HG03108 (cell line): ENCODE measurements at regions not wholly inside any gene's neighbourhood (a gene's known extent, or its start where the extent isn't known, plus 50 kb on each side); places are given as distances from the start of the nearest gene placed in this dataset.

Source experiments
- ATAC-seq: cut with Tn5 transposase; IDR thresholded peaks from one replicate; pipeline ENCODE4 v1.9.1; 2021; ENCODE audit warnings: moderate library complexity; ENCODE audit not compliant: unreplicated experiment

DNA sequence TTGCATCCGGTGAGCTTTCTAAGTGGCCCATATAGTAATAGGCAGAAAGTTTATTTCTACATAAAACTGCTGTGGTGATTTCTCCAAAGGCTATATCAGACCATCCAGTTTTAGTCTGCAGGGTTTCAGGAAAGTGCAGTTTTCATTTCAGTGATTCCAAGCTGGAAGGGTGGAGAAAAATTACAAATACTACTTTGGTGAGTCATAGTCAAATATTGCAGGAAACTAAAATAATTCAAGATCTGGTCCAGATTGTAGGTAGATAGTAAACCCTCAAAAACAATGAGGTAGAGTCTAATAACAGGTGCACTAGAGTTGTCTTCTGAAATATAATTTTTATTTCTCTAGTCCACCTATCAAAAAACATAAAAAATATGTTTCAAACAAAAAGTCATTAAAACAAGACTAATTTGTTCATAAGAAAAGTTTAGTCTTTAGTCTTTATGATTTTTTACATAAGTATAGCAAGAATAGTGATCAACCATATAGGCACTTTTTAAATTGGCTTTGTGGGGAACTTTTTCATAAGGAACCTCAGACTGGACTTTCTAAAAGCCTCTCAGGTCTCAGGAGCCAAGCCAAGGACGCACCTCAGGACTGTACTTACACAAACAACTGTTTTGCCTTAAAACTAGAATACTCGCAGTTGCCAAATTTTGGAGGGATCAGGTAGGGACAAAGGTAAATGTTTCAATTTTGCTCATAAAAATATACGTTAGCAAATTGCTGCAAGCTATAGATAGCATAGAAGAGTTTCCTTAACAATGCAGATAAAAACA, 101.8 kb upstream of the TLR3 start:
- ATAC-seq: no peak

DNA sequence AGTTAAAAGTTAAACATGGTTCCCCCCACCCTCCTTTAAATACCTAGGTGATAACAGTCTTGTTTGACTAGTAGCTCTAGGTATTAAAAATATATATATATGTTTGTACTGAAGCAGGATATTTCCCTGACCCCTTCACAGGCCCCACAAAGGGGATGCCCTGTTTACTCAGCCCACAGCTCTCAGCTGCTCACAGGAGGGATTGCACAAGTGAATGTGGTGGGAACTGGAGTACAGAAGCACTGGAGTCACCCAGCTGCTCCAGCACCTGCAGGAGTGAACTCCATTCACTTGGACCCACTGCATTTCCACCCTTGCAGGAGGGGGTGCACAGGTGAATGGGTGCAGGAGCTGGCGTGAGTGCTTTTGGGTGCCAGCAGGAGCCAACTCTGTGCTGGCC, 99.3 kb upstream of the TLR3 start:
- no peak for ATAC-seq

DNA sequence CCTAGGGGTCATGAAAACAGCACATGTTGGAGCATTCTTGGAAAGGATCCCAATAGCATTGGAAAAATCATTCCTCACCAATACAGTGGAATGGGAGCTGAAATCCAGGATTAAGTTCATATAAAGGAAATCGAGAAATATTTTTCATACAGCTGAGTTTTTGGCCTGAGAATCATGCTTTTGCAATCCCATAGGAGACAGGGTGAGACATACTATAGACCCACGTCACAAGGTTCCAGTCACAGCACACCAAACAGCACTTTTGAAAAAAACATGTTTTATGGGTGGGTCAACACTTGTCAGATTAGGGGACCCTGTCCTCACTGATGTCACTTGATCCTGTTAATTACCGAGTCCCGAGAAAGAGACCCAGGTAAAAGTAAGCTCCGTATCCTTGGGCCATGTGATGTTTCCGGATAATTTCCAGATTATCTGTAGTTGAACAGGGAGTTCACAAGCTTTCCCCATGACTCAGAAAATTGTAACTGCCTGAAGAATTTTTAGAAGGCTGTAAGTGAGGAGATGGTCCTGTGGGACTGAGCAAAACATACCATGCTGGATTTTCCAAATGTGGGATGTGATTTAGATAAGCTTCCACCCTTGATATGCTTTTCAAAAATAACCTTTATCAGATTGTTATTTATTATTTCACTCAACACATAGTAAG, 80.9 kb upstream of the TLR3 start:
- ATAC-seq: no peak

DNA sequence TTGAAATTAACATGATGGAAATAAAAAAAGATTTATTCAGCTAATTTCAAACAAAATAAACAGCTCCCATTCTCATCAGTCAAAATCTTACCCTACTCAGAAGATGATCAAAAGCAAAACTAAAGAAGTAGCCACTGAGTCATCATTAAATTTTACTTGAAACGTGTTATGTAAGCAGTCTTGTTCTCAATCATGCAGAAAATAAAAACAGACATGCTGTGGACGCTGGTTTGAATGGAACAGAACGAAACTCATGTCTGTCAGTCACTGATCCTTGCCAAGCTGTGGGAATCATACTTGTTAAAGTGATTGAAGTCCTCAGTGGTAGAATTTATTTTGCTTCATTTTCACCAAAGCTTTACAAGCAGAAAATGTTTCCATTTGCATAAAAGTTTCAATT, 77.2 kb upstream of the TLR3 start:
- no peak for ATAC-seq

DNA sequence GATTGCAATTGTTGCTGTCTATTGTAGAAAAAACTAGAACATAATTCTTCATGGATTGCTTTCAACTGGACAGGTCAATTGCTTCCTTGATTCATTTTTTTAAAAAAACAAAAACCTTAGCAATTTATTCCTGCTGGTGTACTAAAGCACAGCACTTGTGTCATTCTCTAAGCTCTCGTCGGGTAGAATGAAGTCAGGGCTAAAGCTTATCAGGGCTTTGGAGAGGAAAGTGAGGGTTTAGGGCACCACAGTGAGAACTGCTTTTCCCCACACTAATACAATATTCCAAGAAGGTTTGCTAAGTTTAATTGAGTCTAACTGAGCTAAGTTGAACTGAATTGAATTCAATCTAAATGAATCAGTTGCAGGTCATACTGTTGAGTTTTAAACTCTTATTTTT, 76.4 kb upstream of the TLR3 start:
- ATAC-seq: no peak

DNA sequence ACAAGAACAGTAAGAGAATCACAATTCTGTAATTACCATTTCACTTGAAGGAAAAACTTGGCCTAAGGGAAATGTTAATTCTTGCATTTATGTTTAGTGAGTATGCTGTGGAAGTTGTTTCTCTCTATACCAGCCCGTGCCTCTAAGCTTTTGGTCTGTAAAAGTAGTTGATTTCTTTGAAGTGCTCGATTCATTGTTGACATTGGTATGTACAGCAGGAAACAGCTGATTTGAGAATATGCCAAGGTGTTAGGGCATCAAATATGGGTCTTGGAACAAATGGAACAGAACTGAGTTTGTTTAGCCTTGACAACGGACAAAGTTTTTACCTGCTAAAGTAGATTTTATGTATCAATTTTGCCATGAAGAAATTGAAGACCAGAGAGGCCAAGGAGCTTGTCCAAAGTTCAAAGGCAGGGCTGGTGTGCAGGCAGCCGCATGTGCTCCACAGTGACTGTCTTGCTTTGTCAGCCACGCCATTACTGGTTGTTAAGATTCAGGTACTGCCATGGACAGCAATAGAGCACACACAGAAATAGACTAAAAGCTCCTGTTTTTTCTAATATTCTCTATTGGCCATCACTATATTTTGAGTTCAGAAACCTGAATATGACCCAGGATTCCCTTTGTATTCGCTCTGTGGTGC, 75.5 kb upstream of the TLR3 start:
- no peak for ATAC-seq

DNA sequence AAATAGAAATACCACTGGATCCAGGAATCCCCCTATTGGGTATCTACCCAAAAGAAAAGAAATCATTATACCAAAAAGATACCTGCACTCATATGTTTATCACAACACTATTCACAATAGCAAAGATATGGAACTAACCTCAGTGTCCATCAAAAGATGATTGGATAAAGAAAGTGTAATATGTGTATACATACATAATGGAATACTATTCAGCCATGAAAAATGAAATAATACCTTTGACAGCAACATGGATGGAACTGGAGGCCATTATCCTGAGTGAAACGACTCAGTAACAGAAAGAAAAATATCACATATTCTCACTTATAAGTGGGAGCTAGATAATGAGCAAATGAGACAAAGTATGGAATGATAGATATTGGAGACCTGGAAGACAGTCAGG, 74.2 kb upstream of the TLR3 start:
- ATAC-seq: no peak

DNA sequence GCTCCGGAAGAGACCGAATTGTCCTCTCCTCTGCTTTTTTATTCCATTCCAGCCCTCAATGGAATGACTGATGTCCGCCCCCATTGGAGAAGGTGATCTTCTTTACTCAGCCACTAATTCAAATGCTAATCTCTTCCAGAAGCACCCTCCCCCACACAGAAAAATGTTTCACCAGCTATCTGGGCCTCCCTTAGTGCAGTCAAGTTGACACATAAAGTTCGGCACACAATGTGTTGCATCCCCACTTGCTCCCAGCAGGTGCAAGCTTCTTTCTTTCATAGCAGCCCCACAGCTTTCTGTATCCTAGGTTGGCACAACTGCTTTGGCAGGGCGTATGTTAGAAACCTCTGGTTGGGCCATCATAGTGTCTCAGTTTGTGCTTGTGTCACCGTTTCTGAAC, 73.3 kb upstream of the TLR3 start:
- no peak for ATAC-seq

DNA sequence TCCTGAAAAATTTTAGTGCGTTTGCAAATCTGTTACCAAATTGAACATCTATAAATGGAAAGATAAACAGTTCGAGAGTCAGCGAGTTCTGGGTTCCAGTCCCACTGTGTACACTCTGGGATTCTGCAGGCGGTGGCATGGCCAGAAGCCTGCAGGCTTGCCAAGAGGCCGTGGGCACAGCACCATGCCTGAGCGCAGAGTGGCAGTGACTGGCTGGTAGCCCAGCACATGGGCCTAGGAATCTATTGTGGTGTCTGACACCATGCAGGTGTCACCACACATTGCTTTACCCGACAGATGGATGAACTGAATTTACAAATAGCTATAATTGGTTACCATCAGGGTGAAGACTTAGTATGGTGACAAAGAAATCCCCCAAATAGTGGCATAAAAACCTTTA, 71.7 kb upstream of the TLR3 start:
- no peak for ATAC-seq

DNA sequence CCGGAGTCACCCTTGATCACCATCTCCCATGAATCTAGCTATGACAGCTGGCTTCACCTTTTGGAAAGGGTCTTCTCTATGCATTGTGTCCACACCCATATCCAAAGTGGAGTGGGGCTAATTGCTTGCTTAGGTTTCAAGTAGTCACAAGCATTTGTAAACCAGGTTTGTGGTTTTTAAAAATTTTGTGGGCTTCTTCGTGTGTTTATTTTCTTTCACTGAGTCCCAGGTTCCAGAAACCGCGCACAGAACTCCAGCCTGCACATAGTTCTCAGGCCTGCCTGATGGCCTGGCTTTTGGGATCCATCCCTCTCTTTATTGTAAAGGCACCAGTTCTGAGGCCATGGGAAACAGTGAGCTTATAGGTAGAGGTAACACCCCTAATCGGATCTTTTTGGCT, 70.2 kb upstream of the TLR3 start:
- ATAC-seq: no peak

DNA sequence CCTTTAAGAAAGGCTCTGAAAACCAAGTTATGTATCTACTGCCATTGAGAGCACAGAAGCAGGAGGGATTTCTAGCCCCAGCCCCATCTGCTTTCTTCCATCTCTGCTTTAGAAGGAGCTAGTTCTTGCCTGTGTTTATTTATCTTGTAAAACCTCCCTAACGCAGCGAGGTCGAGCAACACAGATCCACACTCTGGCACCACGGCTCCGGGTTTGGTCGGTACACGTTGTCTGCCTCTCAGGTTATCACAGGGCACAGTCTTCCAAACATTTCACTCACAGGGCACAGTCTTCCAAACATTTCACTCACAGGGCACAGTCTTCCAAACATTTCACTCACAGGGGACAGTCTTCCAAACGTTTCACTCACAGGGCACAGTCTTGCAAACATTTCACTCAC, 69.7 kb upstream of the TLR3 start:
- no peak for ATAC-seq

DNA sequence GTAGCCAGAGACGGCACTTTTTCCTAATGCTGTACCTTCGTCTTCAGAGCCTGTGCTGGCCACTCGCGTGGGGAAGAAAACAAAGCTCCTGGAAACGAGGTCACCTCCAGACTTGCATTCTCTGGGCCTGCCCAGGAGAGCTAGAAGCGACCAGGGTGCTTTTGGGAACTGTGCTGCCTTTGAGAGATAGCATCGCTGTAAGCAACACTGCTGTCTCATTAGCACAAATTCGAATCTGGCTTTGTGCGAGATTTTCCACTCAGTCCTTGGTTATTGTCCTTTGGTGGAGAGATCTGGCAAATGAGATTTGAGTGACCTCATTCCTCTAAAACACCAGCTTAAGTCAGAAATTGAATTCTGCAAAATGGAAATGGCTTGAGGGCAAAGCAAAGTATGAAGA, 66.1 kb upstream of the TLR3 start:
- no peak for ATAC-seq

DNA sequence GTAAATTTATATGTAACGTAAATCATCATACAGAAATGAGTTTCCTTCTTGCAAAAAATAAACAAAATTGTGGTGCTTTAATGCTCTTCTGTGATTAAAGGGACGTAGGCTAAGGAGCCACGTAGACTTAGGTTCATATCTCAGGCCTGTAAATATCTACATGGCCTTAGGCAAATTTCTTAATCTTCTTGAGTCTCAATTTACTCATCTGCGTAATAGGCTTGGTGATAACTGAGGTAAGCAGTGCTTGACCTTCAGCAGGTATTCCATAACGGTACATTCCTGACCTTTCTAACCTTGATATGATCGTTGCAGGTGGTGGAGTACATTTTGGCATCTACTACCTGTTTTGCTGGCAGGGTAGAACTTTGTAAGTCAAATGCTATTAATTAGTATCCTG, 65.2 kb upstream of the TLR3 start:
- ATAC-seq: no peak

DNA sequence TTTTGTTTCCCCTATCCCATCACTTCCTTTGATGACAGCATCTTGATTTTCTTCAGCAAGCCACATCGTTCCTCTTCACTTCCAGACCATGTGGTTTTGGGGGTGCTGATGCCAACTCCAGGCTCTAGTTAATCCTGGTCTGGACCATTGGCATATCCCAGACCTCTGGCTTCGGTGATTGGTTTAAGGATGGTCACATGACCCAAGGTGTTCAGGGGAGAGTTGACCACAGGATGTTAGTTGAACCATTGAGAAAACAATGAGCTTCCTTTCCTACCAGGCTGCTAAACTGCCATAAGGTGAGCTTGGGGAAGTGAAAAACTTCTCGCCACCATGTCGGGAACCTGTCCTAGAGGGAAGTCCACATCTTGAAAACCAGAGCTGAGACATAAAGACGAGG, 60.9 kb upstream of the TLR3 start:
- no peak for ATAC-seq

DNA sequence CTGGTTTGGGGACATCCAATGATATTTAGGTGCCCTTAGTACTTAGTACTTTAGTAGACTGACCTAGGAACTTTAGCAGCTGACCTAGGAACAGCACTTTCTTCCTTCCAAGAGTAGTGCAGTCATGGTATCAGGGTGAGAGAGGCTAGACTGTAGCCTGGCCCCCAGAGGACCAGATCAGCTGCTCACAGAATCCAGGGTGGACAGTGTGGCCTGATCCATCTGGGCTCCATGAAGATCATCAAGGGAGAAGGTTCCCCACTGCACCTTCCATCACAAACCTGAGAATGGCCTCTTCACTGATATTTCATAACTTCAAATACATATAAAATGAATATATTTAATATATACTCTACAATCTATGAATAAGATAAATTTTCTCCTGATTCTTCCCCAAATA, 59.0 kb upstream of the TLR3 start:
- no peak for ATAC-seq

DNA sequence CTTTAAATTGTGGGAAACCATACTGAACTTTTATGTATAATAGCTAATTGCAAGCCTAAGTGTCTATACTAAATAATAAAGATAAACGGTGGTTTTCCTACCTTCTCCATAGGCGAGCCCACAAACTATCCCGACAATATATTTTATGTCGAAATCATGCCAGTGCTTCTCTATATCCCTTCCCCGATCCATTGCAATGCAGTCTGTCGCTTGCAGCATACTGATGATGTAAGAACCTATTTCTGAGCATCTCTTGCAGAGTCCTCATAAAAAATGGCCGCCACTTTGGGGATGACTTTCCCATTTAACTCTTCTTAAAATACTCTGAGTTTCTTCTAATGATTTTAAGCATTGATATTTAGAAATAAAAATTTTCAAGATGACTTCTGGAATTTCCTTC, 58.1 kb upstream of the TLR3 start:
- no peak for ATAC-seq

DNA sequence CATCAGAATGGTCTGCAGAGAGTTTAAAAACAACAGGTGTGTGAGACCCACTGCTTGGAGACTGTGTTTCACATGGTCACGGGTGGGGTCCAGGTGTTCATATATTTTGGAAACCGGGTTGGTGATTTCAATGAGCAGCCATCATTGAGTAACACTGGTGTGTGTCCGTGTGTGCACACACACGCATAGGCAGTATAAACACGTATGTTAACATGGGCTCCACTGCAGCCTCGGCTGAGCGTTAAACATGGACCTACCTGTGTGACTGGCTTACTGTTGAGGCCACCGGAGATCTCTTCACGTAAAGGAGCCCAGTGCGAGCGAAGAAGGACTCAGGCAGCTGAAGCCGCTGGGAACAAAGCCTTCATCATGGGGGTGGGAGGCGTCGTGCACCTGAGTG, 56.9 kb upstream of the TLR3 start:
- no peak for ATAC-seq

DNA sequence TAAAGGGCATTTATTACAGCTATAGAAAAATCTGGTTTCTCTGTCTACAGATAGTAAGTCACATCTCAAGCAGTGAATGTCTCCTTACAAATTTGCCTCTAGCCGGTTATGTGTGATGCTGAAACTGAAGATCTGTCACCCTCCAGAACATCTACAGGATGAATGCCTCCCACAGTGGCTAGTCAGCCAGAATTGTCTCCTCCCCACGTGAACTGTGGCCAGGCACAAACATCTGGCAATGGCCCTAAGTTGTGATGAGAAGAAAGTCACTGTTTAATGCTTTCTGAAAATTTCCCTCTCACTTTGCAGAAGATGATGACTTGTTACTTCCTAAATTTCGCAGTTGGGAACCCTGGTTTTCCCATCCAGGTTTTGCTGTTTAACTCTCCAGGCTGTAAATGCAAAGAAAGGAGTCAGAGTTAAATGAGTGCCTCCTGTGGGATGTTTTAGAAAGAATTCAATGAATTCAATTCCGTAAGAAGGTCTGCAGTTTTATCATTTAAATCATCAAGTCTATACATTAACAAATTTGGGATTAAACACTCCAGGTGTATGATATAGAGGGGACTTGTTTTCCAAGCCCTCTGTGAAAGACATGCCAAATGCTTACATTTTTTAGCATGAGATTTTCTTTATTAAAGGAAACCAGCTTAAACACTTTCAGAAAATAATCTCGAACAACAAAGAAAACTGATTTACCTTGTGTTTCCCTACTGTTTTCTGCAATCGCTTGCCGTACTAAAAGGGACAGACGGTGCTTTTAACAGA, 55.4 kb upstream of the TLR3 start:
- ATAC-seq: no peak

DNA sequence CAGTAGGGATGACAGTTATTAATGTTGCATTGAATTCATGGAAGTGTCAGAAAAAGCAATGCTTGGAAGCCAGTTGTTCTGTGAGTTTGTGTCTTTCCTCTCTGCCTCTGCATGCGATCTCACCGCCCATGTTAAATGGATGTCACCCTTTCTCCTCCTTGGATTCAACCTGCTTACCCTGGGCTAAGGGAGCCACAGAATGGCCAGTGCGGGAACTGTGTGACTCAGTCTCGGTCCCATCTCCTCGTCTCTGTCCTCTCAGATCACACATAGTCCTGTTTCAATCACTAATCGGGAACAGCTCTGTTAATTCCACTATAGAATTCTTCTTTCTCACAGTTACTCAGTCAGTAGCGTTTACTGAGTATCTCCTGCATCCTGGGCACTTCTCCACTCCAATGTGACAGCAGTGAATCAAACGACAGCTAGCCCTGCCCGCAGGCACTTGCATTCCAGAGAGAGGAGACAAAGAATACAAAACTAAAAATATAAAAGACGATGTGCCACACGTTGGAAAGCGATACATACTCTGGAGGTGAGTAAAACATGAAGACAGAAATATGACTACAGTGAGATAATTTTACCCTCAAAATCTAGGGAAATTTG, 53.6 kb upstream of the TLR3 start:
- no peak for ATAC-seq

DNA sequence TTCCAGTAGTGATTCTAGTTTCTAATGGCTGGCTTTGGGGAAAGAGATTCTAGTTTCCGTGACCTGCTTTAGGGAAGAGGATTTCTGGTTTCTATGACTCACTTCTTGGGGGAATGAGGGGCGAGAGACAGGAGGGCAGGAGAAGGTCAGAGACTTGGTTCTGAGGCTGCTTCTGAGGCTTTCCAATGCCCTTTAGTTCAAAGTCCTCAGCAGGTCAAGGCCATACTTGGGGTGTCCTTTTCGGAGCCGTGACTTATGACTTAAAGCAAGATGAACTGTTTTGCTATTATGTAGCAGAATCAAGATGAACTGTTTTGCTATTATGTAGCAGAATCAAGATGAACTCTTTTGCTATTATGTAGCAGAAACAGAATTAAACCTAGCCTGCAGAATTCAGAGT, 52.2 kb upstream of the TLR3 start:
- ATAC-seq: no peak

DNA sequence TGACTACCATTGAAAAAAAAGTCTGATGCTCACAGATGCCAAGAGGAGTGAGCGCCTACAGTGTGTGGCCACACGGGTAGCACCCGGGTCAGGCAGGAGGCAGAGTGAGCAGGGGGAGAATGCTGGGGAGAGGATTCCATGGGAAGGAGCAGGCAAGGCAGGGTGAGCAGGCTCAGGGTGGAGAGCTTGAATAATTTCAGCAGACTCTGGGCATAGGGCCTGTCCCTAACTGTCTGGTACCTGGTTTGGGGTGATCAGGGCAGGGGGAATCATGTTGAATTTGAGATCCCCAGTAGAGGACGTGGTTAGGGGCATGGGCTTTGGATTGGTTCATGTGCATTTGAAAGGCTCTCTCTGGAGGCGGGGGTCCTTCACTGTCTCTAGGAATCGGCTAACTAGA, 51.2 kb upstream of the TLR3 start:
- ATAC-seq: no peak
